ELF-1 (cell line): ENCODE measurements at regions not wholly inside any gene's neighbourhood (a gene's known extent, or its start where the extent isn't known, plus 50 kb on each side); places are given as distances from the start of the nearest gene placed in this dataset.

Experiments
- DNase-seq: peaks from one replicate; pipeline ENCODE4 v3.0.0-alpha.2; 2016; ENCODE audit warnings: low read depth, low spot score

DNA sequence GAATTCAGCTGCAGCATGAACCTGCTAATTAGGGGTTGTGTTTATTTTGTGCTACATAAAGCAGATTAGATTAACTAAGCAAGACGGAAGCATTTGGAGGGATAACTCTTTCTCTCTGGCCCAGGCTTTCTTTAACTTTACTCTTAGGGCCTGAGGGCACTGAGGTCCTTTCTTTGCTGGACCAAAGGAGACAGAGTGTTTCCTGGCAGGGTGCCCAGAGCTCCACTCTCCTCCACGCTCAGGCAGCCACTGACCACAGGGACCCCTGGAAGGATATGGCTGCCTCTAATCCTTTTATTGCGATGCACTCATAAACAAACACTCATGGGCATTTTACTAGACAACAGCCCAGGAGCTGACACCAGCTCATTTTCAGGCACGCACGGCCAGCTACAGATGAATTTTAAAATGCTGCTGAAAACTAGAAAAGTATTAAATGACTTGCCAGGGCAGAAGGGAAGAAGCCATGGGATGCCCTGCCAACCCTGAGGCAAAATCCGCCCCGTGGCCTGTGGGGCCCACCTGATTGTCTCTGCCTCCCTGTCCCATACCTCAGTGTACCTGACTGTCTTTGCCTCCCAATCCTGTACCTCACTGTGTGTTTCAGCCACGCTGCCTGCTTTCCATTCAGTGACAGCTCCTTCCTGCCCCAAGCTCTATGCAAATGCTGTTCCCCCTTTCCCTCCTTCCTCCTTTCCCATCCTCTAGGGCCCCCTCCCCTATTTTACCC lies 192.6 kb upstream of the NAV2 start:
- DNase-seq = peak; percentile 42

DNA sequence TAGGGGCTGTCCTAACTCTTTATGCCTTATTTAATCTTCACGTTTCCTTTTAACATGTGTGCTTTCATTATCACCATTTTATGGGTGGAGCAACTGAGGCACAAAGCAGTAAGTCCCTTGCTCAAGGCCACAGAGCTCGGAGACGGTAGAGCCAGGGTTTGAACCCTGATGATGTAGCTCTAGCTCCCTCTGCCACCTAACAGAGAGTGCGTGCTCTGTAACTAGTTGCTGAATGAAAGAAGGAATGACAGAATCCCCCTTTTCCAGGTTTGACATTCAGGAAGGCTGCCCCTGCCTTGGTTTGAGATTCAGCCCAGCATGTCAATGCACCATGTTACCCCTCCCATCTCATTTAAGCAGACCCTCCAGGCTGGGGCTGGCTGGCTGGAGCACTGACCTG lies 193.3 kb upstream of the NAV2 start:
- peak; percentile 29 for DNase-seq

DNA sequence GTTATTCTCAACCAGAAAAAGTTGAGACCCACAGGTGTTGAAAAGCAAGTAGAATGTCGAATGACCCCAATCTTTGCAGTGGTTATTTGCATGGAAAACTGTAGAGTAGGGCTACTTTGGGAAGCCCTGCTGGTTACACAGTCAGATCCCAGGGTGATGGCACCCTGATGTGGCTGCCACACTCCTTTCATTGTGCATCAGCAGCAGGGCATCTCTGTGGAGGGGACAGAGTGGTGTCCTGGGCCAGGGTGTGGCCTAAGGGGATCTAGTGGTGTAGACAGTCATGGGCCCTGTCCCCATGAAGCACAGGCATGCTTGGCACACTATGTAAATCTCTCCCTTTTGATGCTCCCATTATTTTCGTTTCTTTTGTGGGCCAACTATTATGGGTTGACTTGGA lies 199.4 kb upstream of the NAV2 start:
- no peak for DNase-seq

DNA sequence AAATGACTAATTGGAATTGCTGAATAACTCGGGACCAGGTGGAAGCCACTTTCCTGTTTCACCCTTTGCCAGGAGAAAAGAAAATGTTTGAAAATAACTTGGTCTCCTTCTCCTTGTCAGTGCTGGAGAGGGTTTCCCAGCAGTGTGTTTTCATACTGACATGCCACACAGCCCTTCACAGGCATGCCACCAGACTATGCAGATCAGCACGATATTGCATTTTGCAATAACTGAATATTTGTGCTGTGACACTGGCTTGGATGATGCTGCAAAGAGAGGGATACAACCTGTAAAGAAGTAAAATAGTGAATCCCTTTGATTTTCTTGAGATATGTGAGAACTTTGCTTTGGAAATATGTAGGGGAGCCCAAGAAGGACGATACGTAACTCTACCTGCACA lies 200.0 kb upstream of the NAV2 start:
- no peak for DNase-seq

DNA sequence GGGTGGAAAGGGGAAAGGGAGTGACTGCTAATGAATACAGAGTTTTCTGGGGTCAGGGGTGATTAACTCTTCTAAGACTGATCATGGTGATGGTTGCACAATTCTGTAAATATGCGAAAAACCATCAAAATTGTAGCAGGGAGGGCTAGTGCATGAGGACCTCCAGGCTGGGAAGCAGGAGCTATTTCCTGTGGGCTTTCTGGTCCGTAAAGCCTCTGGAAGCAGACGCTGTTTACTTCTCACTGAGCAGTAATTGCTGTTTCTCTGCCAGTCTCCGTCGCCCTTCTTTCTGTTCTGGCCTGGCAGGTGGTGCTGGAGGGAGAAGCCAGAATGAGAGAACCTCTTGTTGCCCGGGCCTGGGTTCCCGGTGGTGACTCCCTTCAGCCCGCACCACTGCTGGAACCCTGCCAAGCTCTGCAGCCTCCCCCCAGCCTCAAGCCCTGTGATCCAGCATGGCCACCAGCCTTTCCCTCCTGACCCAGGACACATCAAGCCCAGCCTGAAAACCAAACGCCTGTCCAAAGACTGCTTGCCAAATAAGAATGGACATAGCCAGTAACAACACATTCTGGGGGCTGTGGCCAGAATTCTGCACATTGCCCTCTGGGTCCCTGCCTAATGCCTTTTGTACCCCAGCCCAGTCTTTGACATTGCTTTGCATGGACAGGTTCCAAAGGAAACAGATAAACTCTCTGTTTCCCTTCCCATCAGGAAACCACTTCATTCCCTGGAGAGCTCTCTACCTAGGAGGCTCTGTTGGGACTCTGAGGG lies 201.0 kb upstream of the NAV2 start:
- DNase-seq = no peak

DNA sequence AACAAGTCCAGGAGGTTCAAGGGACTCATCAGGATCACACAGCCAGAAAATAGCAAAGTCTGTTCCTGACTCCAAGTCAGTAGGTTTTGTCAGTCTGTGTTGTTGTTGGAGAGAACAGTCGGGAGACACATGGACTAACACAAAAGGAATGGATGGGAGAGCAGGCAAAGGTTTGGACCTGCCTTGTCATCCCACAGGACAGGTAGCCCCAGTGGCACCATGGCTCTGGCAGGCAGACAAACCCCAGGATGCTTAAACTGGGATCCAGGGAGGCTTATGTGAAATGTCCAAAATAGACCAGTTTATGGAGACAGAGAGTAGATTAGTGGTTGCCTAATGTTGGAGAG lies 201.6 kb upstream of the NAV2 start:
- DNase-seq = no peak

DNA sequence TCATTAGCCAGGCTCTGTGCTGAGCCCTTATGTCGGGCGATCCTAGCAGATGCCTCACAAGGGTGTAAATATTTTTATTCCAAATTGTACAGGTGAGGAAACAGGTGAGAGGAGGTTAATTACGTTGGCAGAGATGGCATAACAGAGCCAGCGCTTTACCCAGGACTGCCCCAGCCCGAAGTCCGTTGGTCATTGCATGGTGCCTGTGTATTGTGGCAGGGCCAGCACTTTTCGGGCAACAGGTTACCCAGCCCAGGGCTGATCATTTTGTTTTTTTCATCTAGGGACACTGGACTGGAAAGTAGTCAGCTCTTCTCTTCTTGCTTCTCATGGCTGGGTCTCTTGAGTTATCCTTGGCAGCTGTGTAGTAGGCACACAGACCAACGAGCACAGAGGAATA lies 202.2 kb upstream of the NAV2 start:
- no peak for DNase-seq

DNA sequence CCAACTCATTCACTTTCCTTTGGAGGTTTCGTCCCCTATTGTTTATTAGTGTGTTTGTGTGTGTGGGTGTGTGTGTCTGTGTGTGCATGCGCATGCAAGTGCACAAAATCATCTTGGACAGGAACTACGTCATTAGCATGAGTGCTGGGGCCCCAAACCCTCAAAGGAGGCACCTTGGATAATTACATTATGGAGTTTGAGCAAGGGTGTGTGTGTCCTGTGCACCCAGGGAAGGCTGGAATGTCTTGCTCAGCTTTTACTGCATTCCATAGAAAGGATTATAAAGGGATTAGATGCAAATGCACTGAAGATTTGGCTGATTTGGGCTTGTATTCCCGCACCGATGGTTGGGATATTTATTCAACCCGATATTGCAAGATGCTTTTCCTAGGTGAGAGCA lies 203.4 kb upstream of the NAV2 start:
- no peak for DNase-seq

DNA sequence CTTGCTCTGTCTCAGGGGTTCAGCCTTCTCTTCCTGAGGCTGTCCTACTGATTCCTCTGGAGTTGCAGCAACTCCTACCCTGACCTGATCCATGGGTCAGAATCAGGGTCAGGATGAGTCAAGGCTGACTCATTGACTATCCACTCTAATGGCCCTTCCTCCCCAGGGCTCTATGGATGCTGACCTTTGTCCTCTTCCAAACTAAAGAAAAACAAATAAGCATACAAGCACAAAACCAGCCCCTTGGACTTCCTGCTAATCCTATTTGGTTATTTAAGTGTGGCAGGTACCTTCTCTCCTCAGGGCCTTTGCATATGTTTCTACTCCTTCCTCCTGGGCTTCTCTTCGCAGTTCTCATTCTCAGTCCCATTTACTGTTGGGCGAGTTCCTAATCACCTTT lies 204.5 kb upstream of the NAV2 start:
- peak; percentile 55 for DNase-seq

DNA sequence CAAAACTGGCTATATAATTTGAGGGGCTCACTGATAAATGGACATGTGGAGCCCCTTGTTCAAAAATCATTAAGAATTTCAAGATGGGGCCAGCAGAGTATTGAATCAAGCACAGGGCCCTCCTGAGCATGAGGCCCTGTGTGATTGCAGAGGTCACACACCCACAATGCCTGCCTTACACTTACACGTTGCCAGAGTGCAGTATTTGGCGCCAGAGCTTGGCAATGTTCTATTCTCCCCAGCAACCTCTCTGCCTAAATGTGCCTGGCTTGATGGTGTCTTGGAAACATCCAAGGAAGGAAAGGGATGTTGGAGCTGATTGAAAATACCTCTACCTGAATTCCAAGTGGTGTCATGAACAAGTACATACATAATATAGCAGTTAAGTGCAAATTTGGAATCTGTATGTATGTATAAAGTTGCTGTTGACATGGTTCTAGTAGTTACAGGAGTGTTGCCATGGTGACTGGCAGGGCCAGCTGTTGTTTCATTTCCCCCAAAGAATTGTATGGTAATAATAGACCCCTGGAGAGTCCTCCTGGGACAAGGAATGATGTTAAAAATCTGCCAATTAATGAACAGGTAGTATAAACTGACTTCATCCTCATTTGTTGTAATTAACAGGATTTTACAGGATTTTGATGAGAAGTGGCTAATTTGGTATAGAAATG lies 205.7 kb upstream of the NAV2 start:
- no peak for DNase-seq

DNA sequence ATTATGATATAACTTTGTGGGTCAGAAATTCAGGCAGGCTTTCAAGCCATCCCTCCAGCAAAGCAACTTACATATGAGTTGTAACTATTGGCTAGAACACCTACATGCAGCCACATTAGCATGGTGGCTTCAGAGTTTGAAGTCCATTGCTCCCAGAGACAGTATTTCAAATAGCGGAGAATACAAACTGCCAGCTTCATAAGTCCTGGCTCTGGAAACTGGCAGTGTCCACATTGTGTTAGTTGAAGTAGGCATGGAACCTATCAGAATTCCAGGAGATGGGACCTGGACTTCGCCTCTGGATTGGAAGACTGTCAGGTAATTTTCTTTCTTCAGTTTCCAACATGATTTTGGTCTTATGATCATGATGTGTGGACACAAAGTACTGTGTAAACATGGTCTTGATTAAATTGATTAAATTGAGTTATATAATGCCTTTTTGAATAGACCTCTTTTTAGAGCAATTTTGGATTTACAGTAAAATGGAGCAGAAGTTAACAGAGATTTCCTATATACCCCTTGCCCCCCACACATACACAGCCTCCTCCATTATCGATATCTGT lies 209.9 kb upstream of the NAV2 start:
- DNase-seq = no peak

DNA sequence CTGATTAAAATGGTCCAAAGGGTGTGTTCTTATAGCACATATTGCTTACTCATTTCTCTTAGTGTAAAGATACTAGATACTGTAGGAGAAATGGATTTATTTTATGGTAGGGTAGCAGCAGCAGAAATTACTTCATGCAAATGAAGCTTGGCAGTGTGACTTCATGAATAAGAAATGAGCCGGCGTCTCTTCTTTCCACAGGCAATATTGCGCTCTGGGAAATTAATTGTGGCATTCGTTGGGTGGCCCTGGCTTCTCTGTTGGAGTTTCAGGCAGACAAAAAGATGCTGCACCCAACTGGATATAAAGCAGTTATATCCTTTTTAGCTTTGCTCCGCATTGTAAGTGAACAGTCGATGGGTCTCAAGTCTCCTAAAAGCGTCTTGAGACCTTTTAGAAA lies 211.0 kb upstream of the NAV2 start:
- no peak for DNase-seq

DNA sequence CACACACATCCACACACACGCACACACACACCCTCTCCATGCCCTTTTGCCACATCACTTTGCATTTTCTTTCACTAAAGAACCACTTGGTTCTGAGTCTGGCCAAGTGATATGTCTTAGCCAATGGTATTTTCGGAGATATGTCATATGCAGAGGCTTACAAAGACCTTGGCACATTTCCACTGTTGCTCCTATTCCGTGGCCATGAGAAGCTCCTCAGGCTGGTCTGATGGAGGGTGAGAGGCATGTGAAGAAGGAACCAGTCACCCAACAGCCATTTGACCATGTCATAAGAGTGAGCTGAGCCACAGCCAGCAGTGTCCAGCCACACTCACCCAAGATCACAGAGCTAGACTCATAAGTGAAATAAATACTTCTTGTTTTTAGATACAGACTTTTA lies 212.6 kb upstream of the NAV2 start:
- DNase-seq = no peak

DNA sequence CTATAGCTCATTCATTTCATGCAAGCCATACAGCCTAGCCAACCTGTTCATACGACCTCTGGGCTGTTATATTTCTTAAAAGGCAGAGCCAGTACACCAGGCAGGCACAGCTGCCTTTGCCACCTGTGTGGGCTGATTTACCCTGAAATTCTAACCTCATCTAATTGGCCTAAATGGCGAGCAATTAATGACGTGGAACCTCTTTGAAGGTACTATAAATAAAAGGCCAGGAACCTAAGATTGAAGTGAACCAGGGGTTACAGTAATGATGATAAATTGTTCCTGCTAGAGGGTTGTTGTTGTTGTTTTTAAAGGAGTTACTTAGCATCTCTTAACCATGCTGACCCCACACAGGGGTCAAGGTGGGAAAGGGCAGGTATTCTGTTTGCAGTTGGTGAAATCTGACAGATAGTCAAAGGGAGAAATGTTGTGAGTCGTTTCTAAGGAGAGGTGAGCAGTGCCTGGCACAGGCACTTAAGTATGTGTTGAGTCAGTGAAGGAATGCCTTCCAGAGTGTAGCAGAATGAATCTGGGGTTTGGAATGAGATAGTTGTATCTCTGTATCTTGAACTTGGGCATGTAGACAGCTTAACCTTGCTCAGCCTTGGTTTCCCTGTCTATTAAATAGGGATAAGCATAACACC lies 213.5 kb upstream of the NAV2 start:
- peak; percentile 58 for DNase-seq

DNA sequence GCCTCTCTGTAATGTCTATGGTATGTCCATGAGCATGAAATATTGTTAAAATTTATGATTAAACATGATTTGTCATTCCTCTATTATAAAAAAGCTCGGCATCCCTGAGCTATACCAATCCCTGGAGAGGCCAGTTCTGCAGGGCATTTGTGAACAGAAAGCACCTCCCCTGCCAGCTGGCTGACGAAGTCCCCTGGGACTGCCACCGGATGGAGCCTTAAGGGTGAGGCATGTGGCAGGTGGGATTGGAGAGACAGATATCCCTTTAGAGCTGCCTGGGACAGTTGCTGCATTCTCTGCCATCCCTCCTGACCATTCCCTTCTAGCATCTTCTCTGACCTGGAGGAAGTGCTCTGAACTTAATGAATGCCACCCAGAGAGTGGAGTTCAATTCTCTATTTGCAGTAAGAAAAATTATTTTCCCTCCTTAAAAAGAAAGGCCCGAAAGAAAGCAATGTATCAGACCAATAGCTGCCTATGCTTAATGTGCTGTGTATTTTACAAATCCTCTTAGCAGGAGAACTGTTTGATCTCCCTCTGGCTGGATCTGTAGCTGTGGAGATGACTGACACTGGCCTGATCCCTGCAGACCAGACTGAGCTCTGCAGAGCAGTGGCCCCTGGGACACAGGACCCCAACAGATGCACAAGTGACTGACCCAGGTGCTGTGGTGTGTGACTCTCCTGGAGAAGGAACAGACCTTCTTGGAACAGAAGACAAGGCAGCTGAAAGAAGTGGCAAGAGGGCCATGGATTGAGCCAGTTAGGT lies 219.0 kb upstream of the NAV2 start:
- DNase-seq = no peak

DNA sequence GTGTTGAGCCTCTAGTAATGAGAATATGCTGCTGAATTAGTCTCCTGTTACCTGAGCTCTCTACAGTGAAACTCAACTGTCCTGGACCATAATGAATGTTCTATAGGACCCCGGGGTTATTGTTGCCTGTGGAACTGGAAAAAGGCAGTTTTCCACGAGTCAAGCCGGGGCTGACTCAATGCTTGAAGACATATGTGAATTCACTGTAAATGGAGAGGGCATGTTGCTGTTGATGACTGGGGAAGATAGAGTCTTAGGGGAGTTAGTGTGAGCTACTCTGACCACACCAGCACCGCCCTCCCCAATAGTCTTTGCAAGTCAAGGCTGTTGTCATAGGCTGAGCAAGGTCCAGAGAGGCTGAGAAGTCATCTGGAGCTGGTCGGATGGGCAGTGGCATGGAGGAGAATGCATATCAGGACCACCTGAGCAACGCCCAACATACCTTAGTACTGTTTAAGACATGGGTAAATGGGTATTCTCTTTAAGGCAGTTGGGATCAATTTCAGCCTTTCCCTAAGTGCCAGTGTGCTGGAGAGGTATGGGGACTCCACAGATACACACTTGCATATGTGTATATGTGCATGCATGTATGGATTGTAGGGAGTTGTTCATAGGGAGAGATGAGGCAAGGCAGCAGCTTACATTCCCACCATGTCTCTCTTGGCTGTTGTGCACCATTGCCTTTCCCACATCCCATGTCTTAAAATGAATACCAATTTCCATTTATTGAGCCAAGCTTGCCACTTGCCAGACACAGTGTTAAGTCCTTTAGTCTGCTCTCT lies 230.1 kb upstream of the NAV2 start:
- no peak for DNase-seq

DNA sequence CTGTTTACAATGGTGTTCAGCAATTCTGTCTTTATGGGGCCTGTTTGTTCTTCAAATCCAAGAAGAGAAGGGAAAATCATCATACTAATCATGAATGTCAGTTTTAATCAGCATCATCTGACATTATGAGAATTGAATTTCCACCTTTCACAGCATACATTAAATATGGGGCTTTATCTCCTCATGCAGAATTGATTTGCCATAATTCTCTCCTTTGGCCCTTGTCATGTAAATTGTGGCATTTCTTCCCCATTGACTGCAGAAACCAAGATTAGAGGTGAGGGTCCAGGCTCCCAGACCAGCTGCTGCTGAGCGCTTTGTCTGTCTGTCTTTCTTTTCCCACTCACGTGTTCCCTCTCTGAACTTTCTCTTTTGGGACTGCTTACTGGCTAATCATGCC lies 232.1 kb upstream of the NAV2 start:
- DNase-seq = no peak

DNA sequence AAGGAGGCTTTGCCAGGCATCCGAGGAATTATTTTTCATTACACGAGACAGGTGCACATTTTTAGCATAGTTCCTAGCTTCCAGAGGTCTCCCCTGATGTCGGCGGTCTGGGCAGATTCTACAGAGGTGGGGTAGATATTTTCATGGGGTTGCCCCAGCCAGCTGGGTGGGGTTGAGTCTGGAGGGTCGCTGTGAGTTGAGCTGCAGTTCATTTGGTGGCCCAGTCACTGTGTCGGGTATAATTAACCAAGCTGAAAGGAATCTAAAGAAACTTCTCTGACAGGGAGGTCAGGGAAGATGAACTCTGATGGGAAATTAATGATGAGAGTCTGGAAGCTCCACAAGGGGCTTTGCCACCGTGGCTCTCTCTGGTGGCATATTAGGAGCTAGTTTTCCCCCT lies 233.7 kb upstream of the NAV2 start:
- no peak for DNase-seq

DNA sequence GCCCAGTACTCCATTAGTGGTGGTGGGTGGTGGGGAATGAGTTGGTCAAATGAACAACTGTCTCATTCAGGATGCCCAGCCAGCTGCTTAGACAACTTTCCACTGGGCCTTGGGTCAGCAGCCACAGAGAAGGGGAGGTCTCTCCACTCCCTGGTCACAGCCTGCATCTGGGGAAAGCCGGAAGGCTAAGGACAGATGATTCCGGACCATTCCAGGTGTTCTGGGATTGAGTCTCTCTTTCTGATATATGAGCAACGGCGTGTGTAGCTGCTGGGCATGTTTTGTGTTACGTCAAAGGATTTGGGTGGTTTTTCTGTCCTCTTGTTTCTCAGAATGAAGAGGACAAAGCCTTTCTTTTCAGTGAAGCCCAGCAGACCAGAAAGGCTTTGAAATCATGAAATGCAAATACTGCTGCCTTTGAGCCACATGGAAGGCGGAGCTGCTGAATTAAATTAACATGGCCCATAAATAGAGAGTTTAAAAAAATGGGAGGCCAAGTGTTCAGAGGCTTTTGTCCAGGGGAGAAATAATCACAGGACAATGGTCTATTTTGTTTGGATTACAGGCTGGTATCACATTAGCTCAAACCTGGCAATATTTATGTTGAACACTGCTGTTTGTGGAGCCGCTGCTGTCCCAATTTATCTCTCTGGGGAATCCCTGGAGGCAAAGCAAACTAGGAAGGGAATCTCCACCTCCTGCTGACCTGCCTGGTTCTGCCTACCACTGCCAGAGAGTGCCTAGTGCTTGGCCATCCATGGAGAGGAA lies 234.4 kb upstream of the E2F8 start:
- DNase-seq = peak; percentile 63

DNA sequence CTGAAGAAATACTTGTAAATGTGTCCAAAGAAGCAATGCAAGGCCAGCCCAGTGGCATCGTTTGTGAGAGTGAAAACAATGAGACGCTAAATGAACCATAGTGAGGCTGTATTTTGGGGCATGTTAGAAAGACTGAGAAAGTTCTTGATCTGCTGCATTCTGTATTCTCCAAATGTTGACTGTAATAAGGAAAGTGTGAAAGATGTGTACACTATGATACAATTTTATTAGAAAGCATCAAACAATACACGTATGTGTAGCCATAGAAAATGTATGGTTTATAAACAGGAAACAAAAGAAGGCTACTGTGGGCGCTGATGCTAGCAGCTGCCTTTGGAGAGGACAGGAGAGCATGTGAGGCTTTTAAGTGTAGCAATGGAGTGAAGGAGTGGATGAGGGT lies 233.5 kb upstream of the E2F8 start:
- DNase-seq = no peak
